Testis (tissue), 2 donors: ENCODE measurements at regions not wholly inside any gene's neighbourhood (a gene's known extent, or its start where the extent isn't known, plus 50 kb on each side); places are given as distances from the start of the nearest gene placed in this dataset.

Source experiments
- CTCF ChIP-seq, 3 experiments: fragments of 450-650 bp in 2 of 3; fragments of 200-600 bp in 1 of 3; sonication (generic) in 1 of 3; IDR thresholded peaks; one replicate each; pipeline ENCODE4 v1.5.1; 2016 to 2019; ENCODE audit warnings: antibody characterized with exemption in 3 of 3, mild to moderate bottlenecking in 2 of 3, moderate library complexity in 1 of 3
- POLR2A ChIP-seq: fragments of 450-650 bp; IDR thresholded peaks from one replicate; pipeline ENCODE4 v1.6.1; 2017; ENCODE audit warnings: antibody characterized with exemption, mild to moderate bottlenecking, moderate library complexity

- no peak for TF ChIP-seq POLR2A
- TF ChIP-seq CTCF (IDR thresholded peaks at IDR 0.05) = no peak
These were observed 284.5 kb downstream of the MAT2B start for GRCh38 chr5:163789870-163790269.
